HG03045 (cell line): ENCODE measurements at regions not wholly inside any gene's neighbourhood (a gene's known extent, or its start where the extent isn't known, plus 50 kb on each side); places are given as distances from the start of the nearest gene placed in this dataset.

Experiments used
- ATAC-seq: cut with Tn5 transposase; IDR thresholded peaks from one replicate; pipeline ENCODE4 v1.9.1; 2021; ENCODE audit warnings: mild to moderate bottlenecking, moderate library complexity; ENCODE audit not compliant: unreplicated experiment

DNA sequence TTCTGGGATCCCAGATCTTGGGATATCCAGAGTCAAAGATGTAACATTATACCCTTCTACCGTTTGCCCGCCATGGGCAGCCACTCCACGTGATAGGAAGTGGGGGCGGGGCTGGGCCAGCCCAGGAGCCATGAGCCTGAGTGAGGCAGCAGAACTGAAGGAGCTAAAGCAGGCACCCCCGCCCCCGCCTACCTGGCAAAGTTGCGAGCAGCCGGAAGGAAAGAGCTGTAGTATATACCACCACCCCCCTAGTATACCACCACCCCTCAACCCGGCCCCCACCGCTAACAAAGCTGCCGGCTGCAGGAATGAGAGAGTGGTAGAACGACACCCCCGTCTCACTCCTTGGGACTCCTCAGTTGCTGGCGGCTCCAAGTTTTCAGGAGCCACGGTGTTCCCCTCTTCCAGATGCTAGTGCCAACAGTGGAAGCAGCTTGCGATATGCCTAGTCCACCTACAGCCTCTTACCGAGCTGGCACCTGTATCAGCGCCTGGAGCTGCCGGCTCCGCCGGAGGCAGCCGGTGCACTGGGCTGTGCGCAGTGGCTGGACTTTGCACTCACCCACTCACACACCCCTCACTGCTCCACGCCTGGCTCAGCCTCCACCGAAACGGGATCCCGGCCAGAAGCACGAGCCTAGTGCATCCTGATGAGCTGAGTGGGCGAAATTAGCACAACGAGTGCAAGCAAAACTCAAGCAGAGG is 230.7 kb upstream of the PRR20A start:
- no peak for ATAC-seq

DNA sequence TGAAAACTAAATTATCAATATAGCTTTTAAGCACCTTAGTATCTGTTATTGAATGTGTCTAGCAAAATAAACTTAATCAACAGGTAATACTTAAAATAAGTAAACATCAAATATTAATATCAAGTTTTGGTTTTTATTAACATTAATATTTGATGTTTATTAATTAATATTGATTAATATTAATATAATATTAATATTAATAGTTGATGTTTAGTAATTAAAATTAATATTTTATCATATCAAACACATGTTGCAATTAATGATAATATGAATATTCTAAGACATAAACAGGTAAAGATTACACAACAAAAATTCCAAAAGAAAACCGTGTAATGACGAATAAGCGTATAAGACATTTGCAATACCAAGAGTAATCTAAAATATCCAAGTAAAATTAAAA is 222.8 kb upstream of the PRR20A start:
- ATAC-seq: no peak

DNA sequence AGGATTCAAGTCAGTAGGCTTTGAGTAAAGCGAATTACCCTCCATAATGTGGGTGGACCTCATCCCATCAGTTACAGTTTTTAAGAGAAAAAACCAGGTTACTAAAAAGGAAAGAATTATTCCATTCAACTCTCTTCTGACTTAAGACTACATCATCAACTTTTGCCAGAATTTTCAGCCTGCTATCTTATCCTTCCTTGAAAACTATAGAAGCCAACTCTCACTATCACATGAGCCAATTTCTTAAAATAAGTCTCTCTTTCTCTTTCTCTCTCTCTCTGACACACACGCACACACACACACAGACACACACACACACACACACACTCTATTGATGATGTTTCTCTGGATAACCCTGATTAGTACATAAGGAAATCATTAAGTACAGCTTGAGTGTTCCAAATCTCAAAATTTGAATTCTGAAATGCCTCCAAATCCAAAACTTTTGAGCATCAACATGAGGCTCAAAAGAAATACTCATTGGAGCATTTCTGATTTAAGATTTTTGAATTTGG is 217.0 kb upstream of the PRR20A start:
- no peak for ATAC-seq

DNA sequence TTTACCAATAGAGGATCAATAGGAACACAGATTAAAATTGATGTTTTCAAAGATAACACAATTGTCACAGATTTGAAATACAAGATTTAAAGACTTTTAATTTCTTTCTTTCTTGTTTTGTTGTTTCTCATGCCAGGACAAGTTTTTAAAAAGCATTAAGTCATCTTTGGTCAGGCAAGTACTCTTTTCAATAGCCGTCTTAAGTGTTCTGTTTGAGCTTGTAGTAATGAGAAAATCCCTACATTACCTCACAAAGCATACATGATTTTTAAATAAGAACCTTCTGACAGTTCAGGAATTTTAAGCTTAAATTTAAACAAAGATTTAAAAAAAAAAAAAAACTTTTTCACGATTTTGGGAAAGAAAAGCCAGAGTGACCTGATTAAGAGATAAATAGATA is 216.3 kb upstream of the PRR20A start:
- ATAC-seq: no peak

DNA sequence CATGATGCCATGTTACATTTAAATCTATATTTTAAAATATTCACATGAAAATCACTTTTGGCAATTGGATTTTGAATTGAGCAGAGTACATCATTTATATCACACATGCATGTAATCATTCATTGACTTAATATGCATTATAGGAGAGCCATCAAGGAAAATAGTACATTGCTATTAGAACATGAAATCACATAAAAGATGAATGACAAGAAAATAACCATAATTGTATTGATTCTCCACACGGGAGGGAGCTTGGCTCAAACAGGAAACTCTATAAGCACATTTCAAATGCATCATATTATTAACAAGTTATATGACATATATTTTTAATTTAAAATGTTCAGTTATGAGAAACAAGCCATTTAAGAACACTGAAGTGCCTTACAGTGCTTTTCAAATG is 208.6 kb upstream of the PRR20A start:
- ATAC-seq: no peak

DNA sequence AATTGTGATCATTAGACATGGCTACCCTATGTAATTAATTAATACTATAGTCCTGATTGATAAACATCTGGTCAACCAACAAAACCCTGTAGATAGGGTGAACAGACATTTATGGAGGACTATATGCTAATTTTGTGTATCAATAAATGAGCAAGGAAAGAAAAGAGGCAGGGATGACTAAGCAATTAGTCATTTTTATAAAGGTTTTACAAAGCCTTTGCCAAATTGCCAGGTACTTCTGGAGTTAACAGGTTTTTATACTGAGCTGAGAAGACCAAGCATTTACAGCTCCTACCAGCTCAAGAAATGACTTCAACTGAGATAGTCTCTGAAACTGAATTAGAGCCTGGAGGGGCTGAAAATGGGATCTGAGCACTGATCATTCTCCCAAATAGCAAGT is 186.8 kb upstream of the PRR20A start:
- no peak for ATAC-seq

DNA sequence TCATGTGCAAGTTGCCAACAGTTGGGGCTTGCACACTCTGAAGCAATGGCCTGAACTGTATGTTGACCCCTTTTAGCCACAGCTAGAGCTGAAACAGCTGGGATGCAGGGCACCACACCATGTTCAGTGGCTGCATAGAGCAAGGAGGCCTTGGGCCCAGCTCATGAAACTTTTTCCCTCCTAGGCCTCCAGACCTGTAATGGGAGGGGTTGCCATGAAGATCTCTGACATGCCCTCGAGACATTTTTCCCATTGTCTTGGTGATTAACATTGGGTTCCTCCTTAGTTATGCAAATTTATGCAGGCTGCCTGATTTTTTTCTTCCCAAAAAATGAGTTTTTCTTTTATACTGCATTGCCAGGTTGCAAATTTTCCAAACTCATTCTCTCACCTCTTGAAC is 165.1 kb upstream of the PRR20A start:
- ATAC-seq: no peak

DNA sequence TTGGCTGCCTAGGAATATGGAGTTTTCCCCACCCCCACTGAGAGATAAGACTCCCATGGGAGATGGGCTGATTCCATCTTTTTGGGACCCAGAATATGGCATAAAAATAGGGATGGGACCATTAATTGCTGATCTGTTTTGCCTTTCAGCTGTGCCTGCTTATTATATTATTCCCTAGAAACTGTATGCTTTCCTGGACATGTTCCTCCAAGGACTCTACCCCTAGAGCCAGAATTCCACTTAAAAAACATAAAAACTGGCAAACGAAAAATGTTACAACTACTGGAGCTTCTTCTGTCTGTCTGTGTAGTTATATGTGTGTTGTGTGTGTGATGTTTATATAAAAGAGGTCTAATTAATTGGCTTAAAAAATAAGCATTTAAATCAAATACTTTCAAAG is 159.9 kb upstream of the PRR20A start:
- ATAC-seq: no peak

DNA sequence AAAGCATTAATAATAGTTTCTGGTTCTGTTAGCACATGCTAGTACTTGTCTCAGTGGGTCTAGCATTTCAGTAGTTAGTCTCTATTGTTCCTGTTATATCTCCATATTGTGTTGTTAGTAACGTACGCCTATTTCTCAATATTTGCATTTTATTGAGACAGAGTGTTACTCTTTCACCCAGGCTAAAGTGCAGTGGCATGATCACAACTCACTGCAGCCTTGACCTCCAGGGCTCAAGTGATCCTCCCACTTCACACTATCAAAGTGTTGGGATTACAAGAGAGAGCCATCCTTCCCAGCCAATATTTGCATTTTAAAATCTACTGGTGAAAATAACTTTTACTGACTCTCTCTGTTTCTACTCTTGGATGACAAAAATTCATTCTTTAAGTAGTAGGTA is 154.6 kb upstream of the PRR20A start:
- no peak for ATAC-seq

DNA sequence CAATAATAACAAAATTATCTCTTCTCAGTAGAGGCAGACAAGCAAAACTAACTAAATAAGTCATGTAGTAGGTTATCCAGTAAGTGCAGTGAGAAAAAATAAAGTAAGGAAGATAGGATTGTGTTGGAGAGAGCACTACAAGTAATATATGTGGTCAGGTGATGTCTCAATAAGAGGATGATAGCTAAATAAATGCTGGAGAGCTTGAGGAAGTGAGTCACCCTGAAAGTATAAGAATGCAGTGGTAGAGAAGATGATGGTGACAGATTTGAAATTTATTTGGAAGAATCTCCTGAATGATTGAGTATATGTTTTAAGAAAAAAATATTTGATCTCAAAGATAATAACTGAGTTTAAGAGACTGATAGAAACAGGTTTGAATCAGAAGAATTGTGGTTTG is 152.2 kb upstream of the PRR20A start:
- ATAC-seq: no peak

DNA sequence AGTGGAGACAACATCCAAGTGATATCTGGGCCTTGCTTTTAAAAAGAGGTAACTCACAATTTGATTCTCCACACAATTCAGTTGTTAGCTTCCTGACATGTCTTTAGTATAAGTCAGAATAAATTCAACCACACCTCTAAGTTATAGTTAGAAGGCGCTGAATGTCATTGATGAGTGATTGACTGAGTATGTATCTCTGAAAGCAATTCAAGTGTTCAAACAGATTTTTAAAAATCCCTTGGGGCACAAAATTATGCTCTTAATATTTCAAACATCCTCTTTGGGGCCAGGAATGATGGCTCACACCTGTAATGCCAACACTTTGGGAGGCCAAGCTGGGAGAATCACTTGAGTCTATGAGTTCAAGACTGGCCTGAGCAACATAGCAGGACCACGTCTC is 137.0 kb upstream of the PRR20A start:
- ATAC-seq: no peak

DNA sequence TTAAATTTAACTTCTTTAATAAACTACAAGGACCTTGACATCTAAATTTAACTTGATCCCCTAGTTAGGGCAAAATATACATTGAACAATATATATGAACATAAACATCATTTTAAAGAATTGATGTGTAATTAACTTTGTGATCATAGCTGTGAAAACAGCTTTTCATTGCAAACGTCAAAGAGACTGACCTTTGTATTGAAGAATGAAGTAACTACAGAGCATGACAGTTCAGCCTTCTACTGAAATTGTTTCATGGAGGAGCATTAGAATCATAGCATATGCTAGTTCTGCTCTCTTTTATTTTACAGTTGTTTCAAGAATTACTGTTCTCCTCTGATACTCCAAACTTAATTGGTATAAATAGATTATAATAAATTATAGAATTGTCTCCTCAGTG is 123.4 kb upstream of the PRR20A start:
- no peak for ATAC-seq

DNA sequence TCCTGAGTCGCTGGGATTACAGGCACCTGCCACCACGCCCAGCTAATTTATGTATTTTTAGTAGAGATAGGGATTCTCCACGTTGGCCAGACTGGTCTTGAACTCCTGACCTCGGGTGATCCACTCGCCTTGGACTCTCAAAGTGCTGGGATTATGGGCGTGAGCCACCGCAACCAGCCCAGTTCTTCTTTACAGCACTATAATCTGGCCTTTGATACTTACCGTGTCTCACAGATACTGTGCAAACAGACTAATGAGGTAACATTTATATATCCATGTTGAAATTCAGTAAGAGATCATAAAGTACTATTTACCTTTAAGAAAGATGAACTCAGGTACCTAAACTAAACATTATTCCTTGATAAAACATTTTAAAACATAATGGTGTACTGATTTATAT is 121.8 kb upstream of the PRR20A start:
- no peak for ATAC-seq

DNA sequence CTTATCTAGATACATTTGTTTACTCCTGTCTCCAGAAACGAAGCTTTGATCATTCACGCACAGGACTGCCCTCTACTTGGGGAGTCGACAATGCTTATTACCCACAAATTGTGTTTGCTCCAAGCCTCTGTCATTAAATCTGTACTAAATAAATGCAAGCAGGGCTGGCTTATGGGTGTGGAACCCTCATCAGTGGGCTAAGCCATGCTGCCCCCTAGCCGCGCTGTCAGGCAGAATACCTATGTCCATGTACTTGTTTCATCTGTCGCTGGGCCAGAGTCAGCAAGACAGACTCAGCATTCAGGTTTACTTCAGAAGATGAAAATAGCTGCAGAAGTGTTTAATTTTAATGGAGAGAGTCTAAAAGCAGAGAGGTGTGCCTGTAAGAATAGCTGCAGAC is 110.0 kb upstream of the PRR20A start:
- ATAC-seq: no peak

DNA sequence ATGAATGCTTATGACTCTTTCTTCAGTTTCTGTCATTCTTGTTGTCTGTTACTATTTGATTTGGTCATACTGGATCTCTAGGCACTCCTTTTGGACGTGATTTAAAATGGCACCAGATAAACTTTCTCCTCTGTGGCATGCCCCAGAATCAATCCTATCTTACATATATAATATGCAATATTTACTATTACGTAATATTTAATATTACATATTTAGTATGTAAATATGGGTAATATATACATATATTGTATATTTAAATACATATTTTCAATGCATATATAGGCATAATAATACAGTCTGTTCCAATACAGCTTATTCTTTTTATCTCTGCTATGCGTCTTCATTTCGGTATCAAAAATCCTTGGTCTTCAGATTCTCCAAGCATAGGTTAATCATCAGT is 104.4 kb upstream of the PRR20A start:
- ATAC-seq: no peak

DNA sequence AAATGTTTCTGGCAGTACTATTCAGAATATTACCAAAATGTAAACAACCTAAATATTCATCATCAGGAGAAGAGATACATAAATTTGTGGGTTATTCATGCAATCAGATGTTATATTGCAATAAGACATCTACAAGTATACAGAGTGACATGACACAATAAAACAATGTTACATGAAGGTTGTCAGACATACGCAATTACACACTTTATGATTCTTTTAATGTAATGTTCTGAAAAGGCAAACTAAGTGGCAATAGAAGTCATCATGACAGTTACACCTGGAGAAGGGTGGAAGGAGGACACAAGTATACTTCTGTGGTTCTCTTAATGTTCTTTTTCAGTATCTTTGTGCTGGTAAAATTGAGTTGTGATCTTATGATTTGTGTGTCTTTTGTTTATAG is 95.8 kb upstream of the PRR20A start:
- ATAC-seq: no peak

DNA sequence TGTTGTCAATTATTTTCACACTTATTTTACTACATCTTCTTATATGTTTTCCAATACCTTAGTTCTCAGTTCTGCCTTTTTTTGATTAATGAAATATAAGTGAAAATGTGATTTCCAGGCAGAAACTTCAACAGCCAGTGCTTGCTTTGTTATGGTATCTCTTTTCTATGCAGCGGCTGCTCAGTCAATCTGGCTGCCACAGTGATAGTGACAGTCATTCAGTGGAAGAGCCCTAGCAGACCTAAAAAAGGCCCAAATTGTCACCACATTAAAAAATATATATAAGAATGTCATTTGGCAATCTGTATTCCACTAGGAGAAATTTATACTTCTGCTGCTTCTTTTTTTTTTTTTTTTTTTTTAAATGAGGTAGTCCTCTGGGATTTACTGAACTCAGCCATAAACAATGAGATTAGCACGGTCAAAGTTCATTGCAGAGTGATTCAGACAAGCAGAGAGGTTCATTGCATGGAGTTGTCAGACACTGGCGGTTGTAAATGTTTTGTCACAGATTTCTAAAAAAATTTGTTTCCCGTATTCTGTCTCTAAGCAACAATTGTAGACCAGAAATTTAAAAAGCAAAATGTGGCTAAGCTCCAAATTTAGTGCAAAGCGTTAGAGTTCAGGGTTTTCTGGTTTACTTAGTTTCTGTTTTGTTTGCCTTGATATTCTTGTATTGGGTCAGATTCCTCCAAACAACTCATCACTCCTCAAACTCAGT is 94.7 kb upstream of the PRR20A start:
- ATAC-seq: no peak

DNA sequence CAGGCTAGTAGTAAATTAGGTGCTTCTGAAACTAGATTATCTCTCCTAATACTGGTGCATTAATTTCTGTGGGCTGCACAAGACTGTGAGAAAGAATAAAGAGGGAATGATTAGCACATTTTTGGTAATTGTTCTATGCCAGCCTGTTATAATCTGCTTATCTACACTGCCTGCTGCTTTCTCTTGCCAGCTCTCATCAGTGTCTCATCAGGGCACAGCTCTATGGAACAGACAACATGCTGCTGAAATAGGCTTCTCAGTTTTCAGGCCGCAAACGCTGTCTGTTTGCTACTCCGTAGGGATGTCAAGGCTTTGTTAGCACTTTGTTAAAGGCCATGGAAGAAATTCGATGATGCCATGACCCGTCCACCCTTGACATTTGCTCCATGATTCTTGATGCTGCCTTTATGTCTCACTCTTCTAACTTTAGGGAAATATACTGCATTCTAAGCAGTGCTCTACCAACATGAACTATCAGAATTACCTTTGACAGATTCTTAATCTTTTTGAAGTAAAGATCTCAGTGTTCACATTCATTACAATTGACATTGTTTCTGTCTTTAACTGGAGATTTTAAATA is 84.0 kb upstream of the PRR20A start:
- no peak for ATAC-seq

DNA sequence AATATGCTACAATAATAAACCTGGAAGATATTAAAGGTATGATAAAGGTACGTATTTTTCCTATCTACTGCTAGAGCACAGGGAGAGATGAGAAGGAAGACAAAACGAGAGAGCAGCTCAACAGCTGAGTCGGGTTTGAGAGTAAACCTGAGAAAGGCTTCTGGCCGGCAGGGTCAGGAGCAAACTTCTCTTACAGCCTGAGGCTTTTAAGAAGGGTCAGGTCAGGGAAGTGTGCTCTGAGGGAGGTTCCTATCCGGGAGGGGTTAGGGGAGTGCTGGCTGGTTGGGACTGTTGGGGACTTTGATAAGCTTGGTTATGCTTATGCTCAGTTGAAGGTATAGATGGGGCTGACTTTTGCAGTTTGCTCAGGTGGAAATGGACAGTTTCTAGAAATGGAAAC is 77.7 kb upstream of the PRR20A start:
- ATAC-seq: no peak

DNA sequence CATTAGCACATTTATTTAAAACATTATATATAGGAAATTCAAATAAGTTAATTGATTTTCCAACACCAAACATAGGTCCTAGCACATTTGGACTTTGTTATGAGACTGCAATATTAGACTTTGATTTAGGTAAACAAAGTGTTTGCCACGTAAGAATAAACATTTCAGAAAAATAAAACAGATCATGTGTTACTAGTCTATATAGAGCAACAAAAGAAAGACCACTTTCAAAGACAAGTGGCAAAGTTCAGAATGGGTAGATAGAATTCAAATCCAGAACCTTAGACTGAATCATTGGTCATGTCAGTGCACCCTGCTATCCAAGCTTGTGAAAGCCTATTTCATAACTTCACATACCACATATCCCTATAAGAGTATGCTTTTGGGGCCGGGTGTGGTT is 66.7 kb upstream of the PRR20A start:
- ATAC-seq: no peak

DNA sequence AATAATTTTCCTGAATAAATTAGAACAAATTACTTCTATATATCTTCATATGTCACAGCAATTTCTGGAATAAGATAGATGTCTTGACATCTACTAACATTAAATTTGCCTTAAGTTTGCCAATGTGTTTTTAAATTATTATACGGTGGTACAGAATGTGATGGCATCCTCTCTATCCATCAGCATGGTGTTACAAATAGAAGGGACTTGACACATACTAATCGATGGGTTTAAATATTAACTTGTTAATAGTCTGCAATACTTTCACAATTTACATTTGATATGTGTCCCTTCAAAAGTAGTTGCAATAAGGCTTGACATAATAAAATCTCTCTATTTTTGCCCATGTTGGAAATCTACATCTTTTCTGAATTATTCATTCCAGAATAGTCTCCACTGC is 65.1 kb upstream of the PRR20A start:
- no peak for ATAC-seq

DNA sequence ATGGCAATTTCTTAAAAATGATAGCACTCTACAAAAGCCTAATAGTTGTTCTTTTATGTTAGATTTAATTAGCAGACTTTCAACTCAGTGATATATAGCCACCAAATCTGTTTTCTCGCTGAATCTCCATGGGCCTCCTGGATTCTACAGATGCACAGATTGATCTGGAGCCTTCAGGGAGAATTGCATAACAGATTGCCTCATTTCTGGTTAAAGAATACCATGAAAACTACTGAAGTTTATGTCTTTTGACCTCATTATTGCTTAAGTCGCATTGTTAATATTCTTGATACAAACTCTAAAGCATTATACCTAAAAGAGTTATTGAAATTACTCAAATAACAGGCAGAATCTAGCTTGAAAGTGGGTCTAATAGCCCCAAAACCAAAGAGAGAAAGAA is 53.7 kb upstream of the PRR20A start:
- ATAC-seq: no peak
